Retinal pigment epithelial cell (primary cell): ENCODE measurements at regions not wholly inside any gene's neighbourhood (a gene's known extent, or its start where the extent isn't known, plus 50 kb on each side); places are given as distances from the start of the nearest gene placed in this dataset.

Experiments
- DNase-seq: peaks from one replicate; pipeline ENCODE4 v3.0.0-alpha.2; 2010; ENCODE audit warnings: low read depth
- H3K4me3 ChIP-seq: 2 replicates; pipeline ENCODE4 v1.5.1; 2011; ENCODE audit warnings: mild to moderate bottlenecking, low read length, control low read depth, moderate library complexity
- CTCF ChIP-seq: conservative IDR thresholded peaks from 2 replicates; pipeline ENCODE4 v1.5.1; 2011; ENCODE audit warnings: low read depth, low read length, control low read depth, inconsistent platforms

GRCh38 chr10:83698899-83699298, 440.4 kb upstream of the GHITM start:
- no peak for TF ChIP-seq CTCF
- DNase-seq = no peak
- H3K4me3 ChIP-seq = no peak overlapping the region

- TF ChIP-seq CTCF = no peak
- no peak overlapping the region for H3K4me3 ChIP-seq
Observed at GRCh38 chr10:83701799-83702198, 437.5 kb upstream of the GHITM start.

GRCh38 chr10:83702731-83703130, 436.6 kb upstream of the GHITM start:
- TF ChIP-seq CTCF = no peak
- DNase-seq = no peak
- H3K4me3 ChIP-seq = no peak overlapping the region

More at GRCh38 chr10:83701799-83702198, 437.5 kb upstream of the GHITM start:
- no peak for DNase-seq

GRCh38 chr10:83706120-83706519, 433.2 kb upstream of the GHITM start:
- no peak overlapping the region for H3K4me3 ChIP-seq
- DNase-seq = no peak
- no peak for TF ChIP-seq CTCF

GRCh38 chr10:83706952-83707582, 432.2 kb upstream of the GHITM start:
- DNase-seq = no peak
- no peak for TF ChIP-seq CTCF
- H3K4me3 ChIP-seq = no peak overlapping the region

- DNase-seq = no peak
- no peak overlapping the region for H3K4me3 ChIP-seq
- no peak for TF ChIP-seq CTCF
Observed at GRCh38 chr10:83713423-83713822, 425.9 kb upstream of the GHITM start.

- no peak for TF ChIP-seq CTCF
- no peak for DNase-seq
- H3K4me3 ChIP-seq = no peak overlapping the region
Observed at GRCh38 chr10:83723080-83723479, 416.2 kb upstream of the GHITM start.
